HUES48 (cell line): ENCODE measurements at regions not wholly inside any gene's neighbourhood (a gene's known extent, or its start where the extent isn't known, plus 50 kb on each side); places are given as distances from the start of the nearest gene placed in this dataset.

Experiments
- H3K27ac ChIP-seq: one replicate; pipeline ENCODE4 v1.7.0; 2013; ENCODE audit warnings: low read depth, low read length, inconsistent platforms
- H3K27me3 ChIP-seq: 2 replicates; pipeline ENCODE4 v1.6.1; 2013; ENCODE audit warnings: mild to moderate bottlenecking, low read length; ENCODE audit not compliant: control insufficient read depth, insufficient read depth
- H3K36me3 ChIP-seq: 2 replicates; pipeline ENCODE4 v1.6.1; 2013; ENCODE audit warnings: low read length; ENCODE audit not compliant: control insufficient read depth, insufficient read depth
- H3K4me1 ChIP-seq: 2 replicates; pipeline ENCODE4 v1.6.1; 2013; ENCODE audit warnings: mild to moderate bottlenecking, low read length; ENCODE audit not compliant: control insufficient read depth, insufficient read depth
- H3K4me3 ChIP-seq: 2 replicates; pipeline ENCODE4 v1.5.1; 2013; ENCODE audit warnings: mild to moderate bottlenecking, low read depth, low read length
- H3K9ac ChIP-seq: 2 replicates; pipeline ENCODE4 v1.6.1; 2013; ENCODE audit warnings: mild to moderate bottlenecking, low read depth, low read length, moderate library complexity
- H3K9me3 ChIP-seq: 2 replicates; pipeline ENCODE4 v1.6.1; 2013; ENCODE audit warnings: low read length; ENCODE audit not compliant: control insufficient read depth, insufficient read depth

GRCh38 chr5:87717761-87718160, 305.0 kb upstream of the CCNH start:
- H3K27ac ChIP-seq: no peak overlapping the region
- no peaks in the 10 kb centered on the region; the same call in 1 of the 2 replicates for H3K9me3 ChIP-seq
- H3K27me3 ChIP-seq: no peaks in the 10 kb centered on the region
- H3K4me3 ChIP-seq: no peak overlapping the region
- peaks cover 11% of the 10 kb centered on the region for H3K4me1 ChIP-seq
- no peaks in the 10 kb centered on the region for H3K36me3 ChIP-seq
- H3K9ac ChIP-seq: no peak overlapping the region

- Histone ChIP-seq H3K4me3 (no peak overlapping the region), H3K36me3 (no peaks in the 10 kb centered on the region), H3K4me1 (no peaks in the 10 kb centered on the region), H3K9ac (no peak overlapping the region), H3K27me3 (no peaks in the 10 kb centered on the region), H3K27ac (no peak overlapping the region), H3K9me3 (no peaks in the 10 kb centered on the region)
Observed at GRCh38 chr5:87705876-87706275, 293.1 kb upstream of the CCNH start.

GRCh38 chr5:87686975-87687374, 274.2 kb upstream of the CCNH start:
- no peaks in the 10 kb centered on the region for H3K9me3 ChIP-seq
- H3K36me3 ChIP-seq: no peaks in the 10 kb centered on the region
- no peak overlapping the region for H3K9ac ChIP-seq
- no peak overlapping the region for H3K27ac ChIP-seq
- no peaks in the 10 kb centered on the region for H3K4me1 ChIP-seq
- H3K4me3 ChIP-seq: no peak overlapping the region
- H3K27me3 ChIP-seq: no peaks in the 10 kb centered on the region

GRCh38 chr5:87686018-87686417, 273.3 kb upstream of the CCNH start:
- Histone ChIP-seq H3K9ac (no peak overlapping the region), H3K36me3 (no peaks in the 10 kb centered on the region), H3K27ac (no peak overlapping the region), H3K4me1 (no peaks in the 10 kb centered on the region), H3K4me3 (no peak overlapping the region), H3K9me3 (no peaks in the 10 kb centered on the region), H3K27me3 (no peaks in the 10 kb centered on the region)

- Histone ChIP-seq H3K4me1 (no peaks in the 10 kb centered on the region), H3K27ac (no peak overlapping the region), H3K36me3 (no peaks in the 10 kb centered on the region), H3K27me3 (no peaks in the 10 kb centered on the region), H3K4me3 (no peak overlapping the region), H3K9ac (no peak overlapping the region), H3K9me3 (no peaks in the 10 kb centered on the region)
Observed at GRCh38 chr5:87674235-87674634, 261.5 kb upstream of the CCNH start.

- H3K4me3 ChIP-seq: no peak overlapping the region
- H3K9me3 ChIP-seq: no peaks in the 10 kb centered on the region
- H3K27ac ChIP-seq: no peak overlapping the region
- no peak overlapping the region for H3K9ac ChIP-seq
- no peaks in the 10 kb centered on the region for H3K4me1 ChIP-seq
- H3K36me3 ChIP-seq: no peaks in the 10 kb centered on the region
- no peaks in the 10 kb centered on the region for H3K27me3 ChIP-seq
Observed at GRCh38 chr5:87671146-87671545, 258.4 kb upstream of the CCNH start.

GRCh38 chr5:87665166-87665565, 252.4 kb upstream of the CCNH start:
- no peak overlapping the region for H3K9ac ChIP-seq
- no peaks in the 10 kb centered on the region for H3K27me3 ChIP-seq
- H3K4me3 ChIP-seq: no peak overlapping the region
- H3K4me1 ChIP-seq: no peaks in the 10 kb centered on the region
- H3K27ac ChIP-seq: no peak overlapping the region
- H3K9me3 ChIP-seq: no peaks in the 10 kb centered on the region
- H3K36me3 ChIP-seq: no peaks in the 10 kb centered on the region

- H3K9me3 ChIP-seq: no peaks in the 10 kb centered on the region
- H3K36me3 ChIP-seq: no peaks in the 10 kb centered on the region
- H3K27ac ChIP-seq: no peak overlapping the region
- no peaks in the 10 kb centered on the region for H3K27me3 ChIP-seq
- H3K4me3 ChIP-seq: no peak overlapping the region
- H3K9ac ChIP-seq: no peak overlapping the region
- no peaks in the 10 kb centered on the region for H3K4me1 ChIP-seq
Observed at GRCh38 chr5:87661784-87662566, 249.2 kb upstream of the CCNH start.

GRCh38 chr5:87653242-87653641, 240.5 kb upstream of the CCNH start:
- Histone ChIP-seq H3K27me3 (no peaks in the 10 kb centered on the region), H3K4me1 (no peaks in the 10 kb centered on the region), H3K36me3 (no peaks in the 10 kb centered on the region), H3K9me3 (no peaks in the 10 kb centered on the region), H3K9ac (no peak overlapping the region), H3K4me3 (no peak overlapping the region), H3K27ac (no peak overlapping the region)

GRCh38 chr5:87650284-87650683, 237.6 kb upstream of the CCNH start:
- Histone ChIP-seq H3K4me1 (no peaks in the 10 kb centered on the region), H3K9me3 (no peaks in the 10 kb centered on the region), H3K27me3 (no peaks in the 10 kb centered on the region), H3K9ac (no peak overlapping the region), H3K27ac (no peak overlapping the region), H3K36me3 (no peaks in the 10 kb centered on the region), H3K4me3 (no peak overlapping the region)

GRCh38 chr5:87649455-87649854, 236.7 kb upstream of the CCNH start:
- Histone ChIP-seq H3K9me3 (no peaks in the 10 kb centered on the region), H3K9ac (no peak overlapping the region), H3K27me3 (no peaks in the 10 kb centered on the region), H3K4me3 (no peak overlapping the region), H3K36me3 (no peaks in the 10 kb centered on the region), H3K4me1 (no peaks in the 10 kb centered on the region), H3K27ac (no peak overlapping the region)
